H9 (cell line): ENCODE measurements at regions not wholly inside any gene's neighbourhood (a gene's known extent, or its start where the extent isn't known, plus 50 kb on each side); places are given as distances from the start of the nearest gene placed in this dataset.

ENCODE experiments used
- DNase-seq: peaks from one replicate; pipeline ENCODE4 v3.0.0-alpha.2; 2017
- H2AFZ ChIP-seq: one replicate; pipeline ENCODE4 v1.6.1; 2013; ENCODE audit warnings: mild to moderate bottlenecking, low read length, control low read depth, moderate library complexity
- H2AK5ac ChIP-seq: 2 replicates; pipeline ENCODE4 v1.6.1; 2013; ENCODE audit warnings: low read length, control low read depth, mixed read lengths; ENCODE audit not compliant: insufficient read length
- H2BK120ac ChIP-seq: one replicate; pipeline ENCODE4 v1.6.1; 2013; ENCODE audit warnings: low read depth, mild to moderate bottlenecking, low read length, control low read depth, inconsistent platforms; ENCODE audit not compliant: poor library complexity, severe bottlenecking
- H2BK12ac ChIP-seq: 2 replicates; pipeline ENCODE4 v1.6.1; 2013; ENCODE audit warnings: low read length, control low read depth, mixed read lengths, low read depth; ENCODE audit not compliant: insufficient read length
- H2BK15ac ChIP-seq: 2 replicates; pipeline ENCODE4 v1.6.1; 2013; ENCODE audit warnings: low read depth, low read length, control low read depth
- H2BK20ac ChIP-seq: one replicate; pipeline ENCODE4 v1.6.1; 2013; ENCODE audit warnings: low read depth, mild to moderate bottlenecking, low read length, control low read depth, inconsistent platforms; ENCODE audit not compliant: poor library complexity, severe bottlenecking
- H2BK5ac ChIP-seq: 2 replicates; pipeline ENCODE4 v1.6.1; 2013; ENCODE audit warnings: low read length, control low read depth, mixed read lengths; ENCODE audit not compliant: insufficient read length
- H3K14ac ChIP-seq: 2 replicates; pipeline ENCODE4 v1.6.1; 2013; ENCODE audit warnings: low read length, control low read depth; ENCODE audit not compliant: insufficient read depth
- H3K18ac ChIP-seq: 2 replicates; pipeline ENCODE4 v1.6.1; 2013; ENCODE audit warnings: low read depth, mild to moderate bottlenecking, mixed read lengths, low read length, control low read depth; ENCODE audit not compliant: insufficient read length
- H3K23ac ChIP-seq: 2 replicates; pipeline ENCODE4 v1.6.1; 2013; ENCODE audit warnings: low read length, control low read depth, mixed read lengths, low read depth; ENCODE audit not compliant: insufficient read length
- H3K23me2 ChIP-seq: 2 replicates; pipeline ENCODE4 v1.6.1; 2013; ENCODE audit warnings: low read depth, mild to moderate bottlenecking, mixed read lengths, low read length, control low read depth; ENCODE audit not compliant: insufficient read length, poor library complexity, severe bottlenecking
- H3K27ac ChIP-seq: 2 replicates; pipeline ENCODE4 v1.5.1; 2013; ENCODE audit warnings: low read length, control low read depth, mixed read lengths, low read depth; ENCODE audit not compliant: insufficient read length
- H3K27me3 ChIP-seq: 2 replicates; pipeline ENCODE4 v1.6.1; 2013; ENCODE audit warnings: low read length, control low read depth, inconsistent platforms; ENCODE audit not compliant: insufficient read depth
- H3K4ac ChIP-seq: 2 replicates; pipeline ENCODE4 v1.6.1; 2013; ENCODE audit warnings: low read depth, mild to moderate bottlenecking, control low read depth, inconsistent platforms, low read length, moderate library complexity
- H3K4me1 ChIP-seq: 2 replicates; pipeline ENCODE4 v1.6.1; 2013; ENCODE audit warnings: low read length, control low read depth, inconsistent platforms; ENCODE audit not compliant: insufficient read depth
- H3K4me2 ChIP-seq: 2 replicates; pipeline ENCODE4 v1.6.1; 2013; ENCODE audit warnings: low read length, control low read depth, mixed read lengths; ENCODE audit not compliant: insufficient read length, insufficient read depth
- H3K56ac ChIP-seq: 2 replicates; pipeline ENCODE4 v1.6.1; 2013; ENCODE audit warnings: low read depth, mild to moderate bottlenecking, mixed read lengths, low read length, control low read depth; ENCODE audit not compliant: insufficient read length
- H3K79me1 ChIP-seq: 2 replicates; pipeline ENCODE4 v1.6.1; 2013; ENCODE audit warnings: low read depth, mild to moderate bottlenecking, moderate library complexity, low read length, control low read depth, inconsistent platforms; ENCODE audit not compliant: insufficient read depth, poor library complexity, severe bottlenecking
- H3K79me2 ChIP-seq: 2 replicates; pipeline ENCODE4 v1.6.1; 2013; ENCODE audit warnings: low read length, control low read depth, inconsistent platforms; ENCODE audit not compliant: insufficient read depth
- H3K9ac ChIP-seq: 2 replicates; pipeline ENCODE4 v1.6.1; 2013; ENCODE audit warnings: low read length, control low read depth, mixed read lengths; ENCODE audit not compliant: insufficient read length; ENCODE audit errors: extremely low read depth
- H3K9me3 ChIP-seq: one replicate; pipeline ENCODE4 v1.6.1; 2013; ENCODE audit warnings: low read depth, low read length, inconsistent platforms; ENCODE audit not compliant: control insufficient read depth
- H3T11ph ChIP-seq: one replicate; pipeline ENCODE4 v1.6.1; 2013; ENCODE audit warnings: mild to moderate bottlenecking, low read length, control low read depth, inconsistent platforms
- H4K20me1 ChIP-seq: one replicate; pipeline ENCODE4 v1.6.1; 2013; ENCODE audit not compliant: control insufficient read depth, insufficient read length, insufficient read depth
- H4K5ac ChIP-seq: 2 replicates; pipeline ENCODE4 v1.6.1; 2013; ENCODE audit warnings: low read depth, mild to moderate bottlenecking, mixed read lengths, low read length, control low read depth; ENCODE audit not compliant: insufficient read length
- H4K8ac ChIP-seq: replicated peaks from 2 replicates; pipeline ENCODE4 v1.6.1; 2013; ENCODE audit warnings: low read length, control low read depth, mixed read lengths, low read depth; ENCODE audit not compliant: insufficient read length
- H4K91ac ChIP-seq: 2 replicates; pipeline ENCODE4 v1.6.1; 2013; ENCODE audit warnings: low read depth, mild to moderate bottlenecking, moderate library complexity, mixed read lengths, low read length, control low read depth; ENCODE audit not compliant: insufficient read length
- H3K27ac Mint-ChIP-seq, 3 experiments: 2 replicates in 2 of 3; 3 replicates in 1 of 3; pipeline ENCODE4 v1.8.0; 2020 to 2021; ENCODE audit warnings: mixed read lengths in 3 of 3, mild to moderate bottlenecking in 1 of 3, moderate library complexity in 1 of 3
- H3K27me3 Mint-ChIP-seq: 2 replicates; pipeline ENCODE4 v1.8.0; 2021; ENCODE audit warnings: low read depth, mild to moderate bottlenecking, moderate library complexity, mixed read lengths
- H3K36me3 Mint-ChIP-seq, 3 experiments: 2 replicates in 2 of 3; 3 replicates in 1 of 3; pipeline ENCODE4 v1.8.0; 2020 to 2021; ENCODE audit warnings: low read depth in 3 of 3, mixed read lengths in 3 of 3; ENCODE audit not compliant: insufficient read depth in 1 of 3
- H3K4me1 Mint-ChIP-seq, 2 experiments: 2 replicates each; pipeline ENCODE4 v1.8.0; 2020; ENCODE audit warnings: mixed read lengths in 2 of 2
- H3K4me3 Mint-ChIP-seq, 2 experiments: 2 replicates in 1 of 2; 3 replicates in 1 of 2; pipeline ENCODE4 v1.8.0; 2020 to 2021; ENCODE audit warnings: mild to moderate bottlenecking in 2 of 2, mixed read lengths in 2 of 2, moderate library complexity in 1 of 2
- H3K9me3 Mint-ChIP-seq, 2 experiments: 2 replicates in 1 of 2; 3 replicates in 1 of 2; pipeline ENCODE4 v1.8.0; 2020; ENCODE audit warnings: mild to moderate bottlenecking in 2 of 2, mixed read lengths in 2 of 2, moderate library complexity in 1 of 2
- CTCF ChIP-seq: fragments of 200-600 bp; sonication (generic); conservative IDR thresholded peaks from 3 replicates; pipeline ENCODE4 v1.8.0; 2021; ENCODE audit warnings: antibody characterized with exemption, mild to moderate bottlenecking
- WGBS: extraction: QIAGEN DNeasy Blood & Tissue Kit; methylation state at CpG from one replicate; pipeline ENCODE4 v1.1.7; 2013; ENCODE audit warnings: missing lambda C conversion rate, low lambda C conversion rate, mixed read lengths; ENCODE audit not compliant: insufficient read length; ENCODE audit errors: extremely low coverage; 5-methylcytosine and 5-hydroxymethylcytosine counted together

GRCh38 chr10:78567680-78568455 lies 500.9 kb upstream of the ZMIZ1 start:
- no peak overlapping the region for H4K91ac ChIP-seq
- H2BK12ac ChIP-seq: no peak overlapping the region
- H3K4ac ChIP-seq: no peak overlapping the region
- no peak overlapping the region for H2AFZ ChIP-seq
- no peak overlapping the region for H3K18ac ChIP-seq
- H3K23me2 ChIP-seq: no peaks in the 10 kb centered on the region
- Mint-ChIP-seq H3K27me3 (peaks cover 16% of the 10 kb centered on the region), H3K4me1 (peaks cover 5 to 10% of the 10 kb centered on the region in 2 experiments), H3K27ac (no peak overlapping the region), H3K36me3 (no peaks in the 10 kb centered on the region), H3K9me3 (no peaks in the 10 kb centered on the region), H3K4me3 (no peak overlapping the region)
- WGBS: no CpG with 5 or more reads among the region's 10 CpGs
- no peaks in the 10 kb centered on the region for H3K79me2 ChIP-seq
- H4K20me1 ChIP-seq: no peaks in the 10 kb centered on the region
- H4K8ac ChIP-seq: no peak overlapping the region
- H2BK120ac ChIP-seq: no peak overlapping the region
- H3K27me3 ChIP-seq: no peaks in the 10 kb centered on the region
- no peak overlapping the region for H3K4me2 ChIP-seq
- no peak overlapping the region for H2BK15ac ChIP-seq
- H2AK5ac ChIP-seq: no peak overlapping the region
- no peak for DNase-seq
- TF ChIP-seq CTCF: no peak
- no peak overlapping the region for H3K9ac ChIP-seq
- no peak overlapping the region for H3T11ph ChIP-seq
- no peak overlapping the region for H2BK5ac ChIP-seq
- H3K4me1 ChIP-seq: no peaks in the 10 kb centered on the region
- no peak overlapping the region for H4K5ac ChIP-seq
- no peaks in the 10 kb centered on the region for H3K9me3 ChIP-seq
- H2BK20ac ChIP-seq: no peak overlapping the region
- H3K14ac ChIP-seq: no peak overlapping the region
- H3K56ac ChIP-seq: no peak overlapping the region
- no peak overlapping the region for H3K27ac ChIP-seq
- H3K79me1 ChIP-seq: no peaks in the 10 kb centered on the region
- no peak overlapping the region for H3K23ac ChIP-seq
